ENCODE measurements at regions not wholly inside any gene's neighbourhood (a gene's known extent, or its start where the extent isn't known, plus 50 kb on each side); places are given as distances from the start of the nearest gene placed in this dataset.

- TF ChIP-seq, protein P1, sequence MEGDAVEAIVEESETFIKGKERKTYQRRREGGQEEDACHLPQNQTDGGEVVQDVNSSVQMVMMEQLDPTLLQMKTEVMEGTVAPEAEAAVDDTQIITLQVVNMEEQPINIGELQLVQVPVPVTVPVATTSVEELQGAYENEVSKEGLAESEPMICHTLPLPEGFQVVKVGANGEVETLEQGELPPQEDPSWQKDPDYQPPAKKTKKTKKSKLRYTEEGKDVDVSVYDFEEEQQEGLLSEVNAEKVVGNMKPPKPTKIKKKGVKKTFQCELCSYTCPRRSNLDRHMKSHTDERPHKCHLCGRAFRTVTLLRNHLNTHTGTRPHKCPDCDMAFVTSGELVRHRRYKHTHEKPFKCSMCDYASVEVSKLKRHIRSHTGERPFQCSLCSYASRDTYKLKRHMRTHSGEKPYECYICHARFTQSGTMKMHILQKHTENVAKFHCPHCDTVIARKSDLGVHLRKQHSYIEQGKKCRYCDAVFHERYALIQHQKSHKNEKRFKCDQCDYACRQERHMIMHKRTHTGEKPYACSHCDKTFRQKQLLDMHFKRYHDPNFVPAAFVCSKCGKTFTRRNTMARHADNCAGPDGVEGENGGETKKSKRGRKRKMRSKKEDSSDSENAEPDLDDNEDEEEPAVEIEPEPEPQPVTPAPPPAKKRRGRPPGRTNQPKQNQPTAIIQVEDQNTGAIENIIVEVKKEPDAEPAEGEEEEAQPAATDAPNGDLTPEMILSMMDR (IDR thresholded peaks at IDR 0.05; ENCODE audit: insufficient read depth, low read depth, low read length), result no peak
- no peak for TF ChIP-seq EZH2 (IDR thresholded peaks at IDR 0.05; ENCODE audit: insufficient read depth, low read length)
These were observed 1291.9 kb upstream of the EPHA6 start for GRCh38 chr3:95522449-95522848.

Data from astrocyte (in vitro differentiated cells and primary cell).